ENCODE measurements at regions not wholly inside any gene's neighbourhood (a gene's known extent, or its start where the extent isn't known, plus 50 kb on each side); places are given as distances from the start of the nearest gene placed in this dataset.
A peak's percentile ranks its signal among the peaks of the same experiment; 100 is the strongest.

GRCh38 chr4:152234571-152234970, 301.3 kb downstream of the FBXW7 start:
- no peak for DNase-seq

DNA sequence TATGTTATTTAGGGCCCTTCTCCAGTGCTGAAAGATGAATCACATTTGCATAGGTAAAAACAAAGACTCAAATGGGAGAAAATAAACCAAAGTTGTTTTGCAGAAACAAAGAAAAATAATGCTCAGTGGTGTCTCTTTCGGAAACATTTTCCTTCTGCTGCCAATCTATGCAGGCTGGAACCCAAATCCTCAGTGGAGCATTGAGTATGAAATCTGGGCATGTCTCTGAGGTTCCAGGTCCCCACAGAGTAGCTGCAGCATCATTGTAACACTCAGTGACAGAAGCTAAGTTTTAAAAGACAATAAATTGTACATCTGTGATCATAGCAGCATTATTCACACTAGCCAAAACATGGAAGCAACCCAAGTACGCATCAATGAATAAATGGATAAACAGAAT, 303.6 kb downstream of the FBXW7 start:
- DNase-seq, result no peak

DNA sequence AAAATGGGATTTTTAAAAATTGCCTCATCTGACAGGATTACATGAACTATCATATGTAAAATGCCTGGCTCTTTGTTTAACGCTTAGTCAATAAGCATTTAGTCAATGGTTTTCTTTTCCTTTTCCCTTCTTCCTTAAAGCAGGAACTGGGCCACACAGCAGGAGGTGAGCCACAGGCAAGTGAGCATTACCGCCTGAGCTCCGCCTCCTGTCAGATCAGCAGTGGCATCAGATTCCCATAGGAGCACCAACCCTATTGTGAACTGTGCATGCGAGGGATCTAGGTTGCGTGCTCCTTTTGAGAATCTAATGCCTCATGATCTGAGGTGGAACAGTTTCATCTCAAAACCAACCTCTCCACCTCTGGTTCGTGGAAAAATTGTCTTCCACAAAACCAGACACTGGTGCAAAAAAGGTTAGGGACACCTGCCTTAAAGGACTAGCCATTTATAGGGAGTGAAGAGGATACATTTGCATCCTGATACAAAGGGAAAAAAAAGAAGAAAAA, 306.1 kb downstream of the FBXW7 start:
- no peak for DNase-seq

GRCh38 chr4:152225680-152226079, 310.2 kb downstream of the FBXW7 start:
- peak in 1 of 2 experiments; percentile 27 for DNase-seq

- no peak for DNase-seq
Observed at GRCh38 chr4:152224721-152225420, 311.0 kb downstream of the FBXW7 start.

GRCh38 chr4:152224223-152224622, 311.7 kb downstream of the FBXW7 start:
- DNase-seq, result no peak

GRCh38 chr4:152223600-152223999, 312.3 kb downstream of the FBXW7 start:
- DNase-seq, result no peak

GRCh38 chr4:152221816-152222516, 313.9 kb downstream of the FBXW7 start:
- DNase-seq, result no peak

- DNase-seq, result no peak
Observed at GRCh38 chr4:152220201-152220666, 315.7 kb downstream of the FBXW7 start.

DNA sequence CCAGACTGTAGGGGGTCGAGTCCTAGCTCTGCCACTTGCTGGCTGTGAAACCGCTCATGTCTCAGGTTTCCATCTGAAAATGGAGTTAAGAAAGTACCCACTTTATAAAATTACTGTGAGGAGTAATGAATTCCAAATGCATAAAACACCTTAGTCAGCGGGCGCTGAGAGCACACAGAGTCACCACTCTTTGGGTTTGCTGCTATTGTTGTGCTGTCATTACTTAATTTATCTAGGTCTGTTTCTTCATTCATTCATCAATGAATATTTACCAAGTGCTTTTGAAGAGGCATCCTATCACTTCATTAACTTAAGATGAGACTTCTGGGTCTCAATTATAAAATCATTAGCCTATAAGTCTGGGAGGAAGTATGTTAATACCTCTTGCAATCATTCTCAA, 317.3 kb downstream of the FBXW7 start:
- DNase-seq, result no peak

DNA sequence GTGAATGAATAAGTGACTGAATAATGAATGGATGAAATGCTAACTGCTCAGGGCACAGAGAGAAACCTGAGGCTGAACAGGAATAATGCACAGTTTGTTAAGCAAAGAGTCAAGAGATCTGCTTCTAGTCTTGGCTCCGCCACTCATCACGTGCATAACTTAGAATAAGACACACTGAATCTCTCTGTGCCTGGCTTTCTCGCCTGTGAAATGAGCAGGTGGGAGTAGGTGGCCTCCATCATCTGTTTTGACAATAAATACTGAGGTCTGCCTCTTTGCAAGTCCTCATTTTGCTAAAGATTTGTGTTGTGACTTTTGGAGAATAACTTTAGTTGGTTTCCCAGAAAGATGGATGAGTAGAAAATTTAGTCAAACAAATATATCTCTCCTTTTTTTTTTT, 318.0 kb downstream of the FBXW7 start:
- no peak for DNase-seq

- DNase-seq, result no peak
Observed at GRCh38 chr4:152211936-152212653, 323.8 kb downstream of the FBXW7 start.

- DNase-seq, result no peak
Observed at GRCh38 chr4:152209772-152210493, 326.0 kb downstream of the FBXW7 start.

- no peak for DNase-seq
Observed at GRCh38 chr4:152207378-152207720, 328.5 kb downstream of the FBXW7 start.

- DNase-seq, result no peak
Observed at GRCh38 chr4:152206646-152207377, 329.1 kb downstream of the FBXW7 start.

DNA sequence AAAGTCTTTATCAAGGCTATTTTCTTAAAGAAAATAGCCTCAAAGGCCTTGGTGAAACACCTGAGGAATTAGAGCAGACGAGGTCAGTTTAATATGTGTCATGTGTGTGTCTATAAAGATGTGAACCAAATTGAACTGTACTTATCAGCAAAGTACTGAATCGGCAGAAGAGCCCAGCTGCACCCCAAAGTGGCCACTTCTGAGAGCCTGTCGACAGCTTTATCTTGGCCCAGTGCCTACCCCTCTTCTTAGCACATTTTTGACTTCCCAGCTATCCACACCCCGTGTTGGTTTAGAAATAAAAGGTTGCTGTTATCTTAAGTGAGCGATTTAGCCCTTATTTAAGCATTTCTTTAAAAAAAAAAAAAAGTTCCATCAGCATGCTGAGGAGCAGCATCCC, 329.7 kb downstream of the FBXW7 start:
- no peak for DNase-seq

GRCh38 chr4:152202415-152202814, 333.5 kb downstream of the FBXW7 start:
- no peak for DNase-seq

DNA sequence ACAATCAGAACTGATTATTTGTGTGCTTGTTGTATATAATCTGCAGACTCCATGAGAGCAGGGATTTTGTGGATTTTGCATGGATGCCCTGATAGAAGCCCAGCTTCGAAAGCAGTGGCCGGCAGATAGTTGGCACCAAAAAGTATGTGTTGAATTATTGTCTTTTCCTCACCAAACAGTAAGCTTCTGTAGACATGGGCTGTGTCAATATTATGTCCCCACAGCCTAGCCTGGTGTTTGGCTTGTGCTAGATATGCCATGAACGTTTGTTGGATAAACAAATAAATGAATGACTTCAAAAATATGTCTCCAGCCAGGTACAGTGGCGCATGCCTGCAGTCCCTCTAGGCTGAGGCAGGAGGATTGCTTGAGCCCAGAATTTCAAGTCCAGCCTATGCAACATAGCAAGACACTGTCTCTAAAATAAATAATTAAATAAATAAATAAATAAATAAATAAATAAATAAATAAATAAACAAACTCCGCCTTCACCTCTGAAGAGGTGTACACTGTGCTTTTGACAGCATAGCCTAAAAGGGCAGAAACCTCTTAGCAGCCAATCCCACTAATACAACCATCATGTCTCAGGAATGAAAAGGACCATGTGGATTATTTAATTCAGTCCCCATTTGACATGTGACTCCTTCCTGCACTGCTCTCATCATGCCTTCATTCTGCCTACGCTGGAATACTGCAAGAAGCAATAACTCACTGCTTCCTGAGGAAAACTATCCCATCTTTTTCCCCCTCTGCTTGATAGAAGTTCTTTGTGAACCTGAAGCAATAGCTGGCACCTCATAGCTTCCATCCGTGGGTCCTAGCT, 335.2 kb downstream of the FBXW7 start:
- no peak for DNase-seq

- DNase-seq, result no peak
Observed at GRCh38 chr4:152197211-152197610, 338.7 kb downstream of the FBXW7 start.

- DNase-seq, result no peak
Observed at GRCh38 chr4:152195888-152196287, 340.0 kb downstream of the FBXW7 start.

GRCh38 chr4:152193059-152193458, 342.8 kb downstream of the FBXW7 start:
- no peak for DNase-seq

Data from NCI-H1930 (cell line).